GM19468 (cell line): ENCODE measurements at regions not wholly inside any gene's neighbourhood (a gene's known extent, or its start where the extent isn't known, plus 50 kb on each side); places are given as distances from the start of the nearest gene placed in this dataset.

Experiments used
- ATAC-seq: cut with Tn5 transposase; IDR thresholded peaks from one replicate; pipeline ENCODE4 v1.9.1; 2021; ENCODE audit warnings: mild to moderate bottlenecking, moderate library complexity, moderate number of reproducible peaks; ENCODE audit not compliant: unreplicated experiment; ENCODE audit errors: extremely low read depth

DNA sequence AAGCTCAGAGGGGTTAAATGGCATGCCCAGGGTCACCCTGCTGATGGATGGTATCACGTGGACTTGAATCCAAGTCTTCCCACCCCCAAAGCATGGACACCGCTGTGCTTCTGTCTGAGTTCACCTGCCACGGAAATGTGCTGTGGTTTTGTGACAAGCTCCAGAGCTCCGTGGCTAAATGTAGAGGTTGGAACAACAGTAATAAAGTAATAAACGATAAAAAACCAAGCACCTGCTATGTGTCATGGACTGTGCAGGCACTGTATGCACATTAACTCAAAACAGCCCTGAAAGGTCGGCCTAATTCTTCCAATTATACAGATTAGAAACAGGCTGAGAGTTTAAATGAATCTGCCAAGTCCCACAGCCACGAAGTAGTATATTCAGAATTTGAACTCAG is 182.1 kb upstream of the NAV2 start:
- no peak for ATAC-seq

- no peak for ATAC-seq
These were observed 186.5 kb upstream of the NAV2 start for GRCh38 chr11:19526119-19526518.

DNA sequence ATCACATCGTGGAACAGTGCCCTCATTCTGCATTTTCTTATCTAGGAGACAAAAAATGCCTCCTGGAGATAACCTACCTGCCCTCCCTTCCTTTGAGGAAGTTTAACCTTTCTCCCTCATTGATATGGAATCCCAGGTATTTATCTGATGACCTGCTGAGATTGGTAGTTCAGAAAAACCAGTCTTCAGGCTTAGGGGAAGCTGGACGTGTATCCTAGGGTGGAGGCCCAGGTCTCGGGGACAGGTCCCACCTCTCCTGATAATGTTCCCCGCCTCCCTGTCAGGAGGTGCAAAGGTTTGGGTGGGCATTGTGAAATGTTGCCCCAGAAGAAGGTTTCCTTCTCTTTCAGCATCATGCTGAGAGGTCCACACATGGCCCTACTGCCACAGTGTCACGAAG is 186.9 kb upstream of the NAV2 start:
- no peak for ATAC-seq

DNA sequence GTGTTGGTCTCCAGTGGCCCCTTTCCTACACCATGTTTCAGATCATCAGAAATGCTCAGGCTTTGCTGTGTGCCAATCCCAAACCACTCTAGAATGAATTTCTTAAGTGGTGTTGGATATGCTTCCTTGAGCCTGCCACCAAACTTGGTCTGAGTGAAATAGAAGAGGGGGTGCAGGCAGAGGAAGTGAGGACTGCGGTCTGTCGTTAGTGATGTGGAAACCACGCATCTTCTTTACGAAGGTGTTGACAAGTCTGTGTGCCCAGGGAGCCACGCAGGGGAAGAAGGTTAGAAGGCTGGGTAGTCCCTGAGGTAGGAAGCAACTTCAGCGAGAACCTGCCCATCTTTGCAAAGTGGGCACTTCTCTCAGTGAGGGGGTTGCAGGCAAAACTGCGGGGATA is 187.4 kb upstream of the NAV2 start:
- peak; percentile 32 for ATAC-seq

DNA sequence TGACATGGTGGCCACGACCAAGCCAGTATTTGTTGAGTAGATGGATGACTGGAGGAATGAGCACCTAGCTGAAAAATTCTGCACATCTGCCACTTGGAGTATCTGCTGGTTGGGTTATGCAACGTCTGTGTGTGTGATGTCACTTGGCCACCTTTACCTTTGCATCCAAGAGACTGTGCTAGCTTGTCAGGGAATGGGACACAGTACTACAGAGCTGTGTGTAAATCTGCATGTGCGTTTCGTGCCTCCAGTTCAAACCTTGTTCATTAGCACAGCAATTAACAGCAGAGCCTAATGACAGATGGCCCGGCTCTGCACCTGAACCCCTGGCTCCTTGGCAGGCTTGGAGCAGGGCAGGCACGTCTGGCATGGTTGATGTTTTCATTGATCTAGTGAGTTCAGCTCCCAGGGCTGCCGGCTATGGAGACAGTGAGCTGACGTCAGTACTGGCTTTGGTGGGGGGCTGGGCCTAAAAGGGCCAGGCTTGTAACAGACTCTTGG is 188.4 kb upstream of the NAV2 start:
- ATAC-seq, result no peak

- ATAC-seq, result no peak
These were observed 192.0 kb upstream of the NAV2 start for GRCh38 chr11:19520681-19521080.

GRCh38 chr11:19519912-19520641 is 192.6 kb upstream of the NAV2 start:
- ATAC-seq, result no peak

DNA sequence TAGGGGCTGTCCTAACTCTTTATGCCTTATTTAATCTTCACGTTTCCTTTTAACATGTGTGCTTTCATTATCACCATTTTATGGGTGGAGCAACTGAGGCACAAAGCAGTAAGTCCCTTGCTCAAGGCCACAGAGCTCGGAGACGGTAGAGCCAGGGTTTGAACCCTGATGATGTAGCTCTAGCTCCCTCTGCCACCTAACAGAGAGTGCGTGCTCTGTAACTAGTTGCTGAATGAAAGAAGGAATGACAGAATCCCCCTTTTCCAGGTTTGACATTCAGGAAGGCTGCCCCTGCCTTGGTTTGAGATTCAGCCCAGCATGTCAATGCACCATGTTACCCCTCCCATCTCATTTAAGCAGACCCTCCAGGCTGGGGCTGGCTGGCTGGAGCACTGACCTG is 193.3 kb upstream of the NAV2 start:
- no peak for ATAC-seq

DNA sequence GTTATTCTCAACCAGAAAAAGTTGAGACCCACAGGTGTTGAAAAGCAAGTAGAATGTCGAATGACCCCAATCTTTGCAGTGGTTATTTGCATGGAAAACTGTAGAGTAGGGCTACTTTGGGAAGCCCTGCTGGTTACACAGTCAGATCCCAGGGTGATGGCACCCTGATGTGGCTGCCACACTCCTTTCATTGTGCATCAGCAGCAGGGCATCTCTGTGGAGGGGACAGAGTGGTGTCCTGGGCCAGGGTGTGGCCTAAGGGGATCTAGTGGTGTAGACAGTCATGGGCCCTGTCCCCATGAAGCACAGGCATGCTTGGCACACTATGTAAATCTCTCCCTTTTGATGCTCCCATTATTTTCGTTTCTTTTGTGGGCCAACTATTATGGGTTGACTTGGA is 199.4 kb upstream of the NAV2 start:
- no peak for ATAC-seq

- no peak for ATAC-seq
These were observed 200.0 kb upstream of the NAV2 start for GRCh38 chr11:19512618-19513017.

GRCh38 chr11:19511413-19512183 is 201.0 kb upstream of the NAV2 start:
- no peak for ATAC-seq

- no peak for ATAC-seq
These were observed 201.6 kb upstream of the NAV2 start for GRCh38 chr11:19511066-19511412.

DNA sequence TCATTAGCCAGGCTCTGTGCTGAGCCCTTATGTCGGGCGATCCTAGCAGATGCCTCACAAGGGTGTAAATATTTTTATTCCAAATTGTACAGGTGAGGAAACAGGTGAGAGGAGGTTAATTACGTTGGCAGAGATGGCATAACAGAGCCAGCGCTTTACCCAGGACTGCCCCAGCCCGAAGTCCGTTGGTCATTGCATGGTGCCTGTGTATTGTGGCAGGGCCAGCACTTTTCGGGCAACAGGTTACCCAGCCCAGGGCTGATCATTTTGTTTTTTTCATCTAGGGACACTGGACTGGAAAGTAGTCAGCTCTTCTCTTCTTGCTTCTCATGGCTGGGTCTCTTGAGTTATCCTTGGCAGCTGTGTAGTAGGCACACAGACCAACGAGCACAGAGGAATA is 202.2 kb upstream of the NAV2 start:
- no peak for ATAC-seq

GRCh38 chr11:19509215-19509614 is 203.4 kb upstream of the NAV2 start:
- no peak for ATAC-seq

DNA sequence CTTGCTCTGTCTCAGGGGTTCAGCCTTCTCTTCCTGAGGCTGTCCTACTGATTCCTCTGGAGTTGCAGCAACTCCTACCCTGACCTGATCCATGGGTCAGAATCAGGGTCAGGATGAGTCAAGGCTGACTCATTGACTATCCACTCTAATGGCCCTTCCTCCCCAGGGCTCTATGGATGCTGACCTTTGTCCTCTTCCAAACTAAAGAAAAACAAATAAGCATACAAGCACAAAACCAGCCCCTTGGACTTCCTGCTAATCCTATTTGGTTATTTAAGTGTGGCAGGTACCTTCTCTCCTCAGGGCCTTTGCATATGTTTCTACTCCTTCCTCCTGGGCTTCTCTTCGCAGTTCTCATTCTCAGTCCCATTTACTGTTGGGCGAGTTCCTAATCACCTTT is 204.5 kb upstream of the NAV2 start:
- no peak for ATAC-seq

- ATAC-seq, result no peak
These were observed 205.7 kb upstream of the NAV2 start for GRCh38 chr11:19506816-19507486.

DNA sequence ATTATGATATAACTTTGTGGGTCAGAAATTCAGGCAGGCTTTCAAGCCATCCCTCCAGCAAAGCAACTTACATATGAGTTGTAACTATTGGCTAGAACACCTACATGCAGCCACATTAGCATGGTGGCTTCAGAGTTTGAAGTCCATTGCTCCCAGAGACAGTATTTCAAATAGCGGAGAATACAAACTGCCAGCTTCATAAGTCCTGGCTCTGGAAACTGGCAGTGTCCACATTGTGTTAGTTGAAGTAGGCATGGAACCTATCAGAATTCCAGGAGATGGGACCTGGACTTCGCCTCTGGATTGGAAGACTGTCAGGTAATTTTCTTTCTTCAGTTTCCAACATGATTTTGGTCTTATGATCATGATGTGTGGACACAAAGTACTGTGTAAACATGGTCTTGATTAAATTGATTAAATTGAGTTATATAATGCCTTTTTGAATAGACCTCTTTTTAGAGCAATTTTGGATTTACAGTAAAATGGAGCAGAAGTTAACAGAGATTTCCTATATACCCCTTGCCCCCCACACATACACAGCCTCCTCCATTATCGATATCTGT is 209.9 kb upstream of the NAV2 start:
- ATAC-seq, result no peak

GRCh38 chr11:19501631-19502030 is 211.0 kb upstream of the NAV2 start:
- ATAC-seq, result no peak

- ATAC-seq, result no peak
These were observed 212.6 kb upstream of the NAV2 start for GRCh38 chr11:19499999-19500398.

- no peak for ATAC-seq
These were observed 213.5 kb upstream of the NAV2 start for GRCh38 chr11:19499026-19499669.
